Upper lobe of left lung (tissue), 4 donors: ENCODE measurements at regions not wholly inside any gene's neighbourhood (a gene's known extent, or its start where the extent isn't known, plus 50 kb on each side); places are given as distances from the start of the nearest gene placed in this dataset.

Experiments
- EP300 ChIP-seq, 4 donors: sonication (generic); formaldehyde crosslinking; IDR thresholded peaks; one replicate each; pipeline ENCODE4 v1.5.1; 2017; ENCODE audit warnings: antibody characterized with exemption in 4 of 4, control low read depth in 2 of 4
- TF ChIP-seq, protein P1 (sequence below), 6 experiments: fragments of 450-650 bp in 4 of 6; fragments of 200-600 bp in 2 of 6; sonication (generic) in 2 of 6; IDR thresholded peaks; one replicate each; pipeline ENCODE4 v1.5.1; 2016 to 2019; ENCODE audit warnings: antibody characterized with exemption in 6 of 6

DNA sequence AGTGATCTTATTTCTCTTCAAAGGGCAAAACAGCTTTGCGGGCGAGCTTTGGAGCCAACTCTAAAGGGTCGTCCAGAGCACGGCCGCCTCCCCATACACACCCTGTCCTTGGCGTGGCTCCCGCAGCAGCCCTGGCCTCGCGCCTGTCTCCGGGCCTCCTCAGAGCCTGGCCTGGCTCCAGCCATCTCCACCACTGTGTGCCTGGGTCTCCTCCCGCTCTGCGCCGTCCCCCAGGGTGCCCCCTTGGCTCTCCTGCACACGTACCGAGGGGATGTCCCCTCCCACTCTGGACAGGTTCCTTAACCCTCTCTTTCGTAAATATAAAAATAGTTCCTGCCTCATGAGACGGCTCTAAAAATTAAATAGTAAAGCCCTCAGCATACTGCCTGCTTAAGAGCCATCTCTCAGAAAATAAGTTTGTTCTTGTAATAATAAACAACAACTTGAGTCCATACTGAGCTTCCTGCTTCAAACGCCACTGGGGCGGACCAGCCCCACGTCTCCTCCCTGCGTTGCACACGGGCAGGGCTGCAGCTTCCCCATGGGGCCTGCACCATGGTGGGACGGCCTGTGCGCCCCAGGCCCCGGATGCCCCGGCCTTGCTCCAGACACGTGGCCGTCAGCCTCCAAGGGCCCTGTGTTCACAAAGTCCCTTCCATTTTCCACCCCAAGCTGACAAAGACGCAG, 226.2 kb downstream of the TTLL2 start:
- TF ChIP-seq EP300 (IDR thresholded peaks at IDR 0.05), result no peak
- TF ChIP-seq, protein P1, sequence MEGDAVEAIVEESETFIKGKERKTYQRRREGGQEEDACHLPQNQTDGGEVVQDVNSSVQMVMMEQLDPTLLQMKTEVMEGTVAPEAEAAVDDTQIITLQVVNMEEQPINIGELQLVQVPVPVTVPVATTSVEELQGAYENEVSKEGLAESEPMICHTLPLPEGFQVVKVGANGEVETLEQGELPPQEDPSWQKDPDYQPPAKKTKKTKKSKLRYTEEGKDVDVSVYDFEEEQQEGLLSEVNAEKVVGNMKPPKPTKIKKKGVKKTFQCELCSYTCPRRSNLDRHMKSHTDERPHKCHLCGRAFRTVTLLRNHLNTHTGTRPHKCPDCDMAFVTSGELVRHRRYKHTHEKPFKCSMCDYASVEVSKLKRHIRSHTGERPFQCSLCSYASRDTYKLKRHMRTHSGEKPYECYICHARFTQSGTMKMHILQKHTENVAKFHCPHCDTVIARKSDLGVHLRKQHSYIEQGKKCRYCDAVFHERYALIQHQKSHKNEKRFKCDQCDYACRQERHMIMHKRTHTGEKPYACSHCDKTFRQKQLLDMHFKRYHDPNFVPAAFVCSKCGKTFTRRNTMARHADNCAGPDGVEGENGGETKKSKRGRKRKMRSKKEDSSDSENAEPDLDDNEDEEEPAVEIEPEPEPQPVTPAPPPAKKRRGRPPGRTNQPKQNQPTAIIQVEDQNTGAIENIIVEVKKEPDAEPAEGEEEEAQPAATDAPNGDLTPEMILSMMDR (IDR thresholded peaks at IDR 0.05), result no peak
